A673 (cell line): ENCODE measurements at regions not wholly inside any gene's neighbourhood (a gene's known extent, or its start where the extent isn't known, plus 50 kb on each side); places are given as distances from the start of the nearest gene placed in this dataset.

Experiments
- CTCF ChIP-seq: fragments of 300-800, 200-600 bp; sonication (generic); conservative IDR thresholded peaks from 2 replicates; pipeline ENCODE4 v1.5.1; 2017; ENCODE audit warnings: low read depth, mild to moderate bottlenecking, antibody characterized with exemption, low read length, moderate library complexity, mixed read lengths
- EZH2 ChIP-seq: fragments of 200-600 bp; sonication (generic); IDR thresholded peaks from 2 replicates; pipeline ENCODE4 v1.6.1; 2017; ENCODE audit warnings: borderline replicate concordance, low read depth, mild to moderate bottlenecking, mixed read lengths, antibody characterized with exemption, low read length; ENCODE audit not compliant: poor library complexity, severe bottlenecking

GRCh38 chr21:35833991-35834390 is 226.3 kb downstream of the SETD4 start:
- TF ChIP-seq CTCF (no peak), EZH2 (no peak)
